DMS79 treated with DMSO at 0.1 percent for 48 hours (cell line): ENCODE measurements at regions not wholly inside any gene's neighbourhood (a gene's known extent, or its start where the extent isn't known, plus 50 kb on each side); places are given as distances from the start of the nearest gene placed in this dataset.

Experiments
- DNase-seq: peaks from one replicate; lab custom pipeline; 2025; lab: John Stamatoyannopoulos, UW

DNA sequence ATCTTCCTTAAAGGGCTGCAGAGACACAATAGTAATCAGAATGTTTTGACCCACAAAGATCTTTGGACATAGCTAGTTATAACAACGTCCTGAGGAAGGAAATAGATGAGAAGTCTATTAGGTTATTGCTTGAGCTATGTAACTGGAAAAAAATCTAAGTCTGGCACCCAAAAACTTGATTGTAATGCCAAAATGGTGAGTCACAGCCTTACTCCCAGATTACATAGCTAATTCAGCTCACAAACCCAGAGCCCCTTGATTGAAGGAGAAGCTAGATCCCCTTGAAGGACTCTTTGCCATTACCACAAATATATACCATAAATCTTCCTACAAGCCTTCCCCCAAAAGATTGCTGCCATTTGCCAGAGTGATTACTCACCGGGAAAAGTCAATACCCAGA, 341.8 kb upstream of the KIF2A start:
- DNase-seq: no peak

DNA sequence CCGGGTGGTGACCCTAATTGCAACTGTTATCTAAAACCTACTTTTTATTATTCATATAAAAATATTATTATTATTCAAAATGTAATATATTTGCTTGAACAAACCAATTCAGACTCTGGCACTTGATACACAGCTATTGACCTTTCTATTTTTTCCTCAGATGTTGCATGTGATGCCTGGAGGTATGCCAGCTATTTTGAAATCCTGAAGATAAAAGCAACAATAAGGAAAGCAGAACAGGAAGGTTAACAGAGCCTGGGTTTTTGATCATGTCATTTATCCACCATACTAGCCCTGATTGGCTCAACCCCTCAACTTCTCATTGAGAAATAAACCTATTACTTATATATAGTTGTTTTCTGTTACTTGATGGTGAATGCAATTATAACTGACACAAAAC, 340.9 kb upstream of the KIF2A start:
- no peak for DNase-seq

DNA sequence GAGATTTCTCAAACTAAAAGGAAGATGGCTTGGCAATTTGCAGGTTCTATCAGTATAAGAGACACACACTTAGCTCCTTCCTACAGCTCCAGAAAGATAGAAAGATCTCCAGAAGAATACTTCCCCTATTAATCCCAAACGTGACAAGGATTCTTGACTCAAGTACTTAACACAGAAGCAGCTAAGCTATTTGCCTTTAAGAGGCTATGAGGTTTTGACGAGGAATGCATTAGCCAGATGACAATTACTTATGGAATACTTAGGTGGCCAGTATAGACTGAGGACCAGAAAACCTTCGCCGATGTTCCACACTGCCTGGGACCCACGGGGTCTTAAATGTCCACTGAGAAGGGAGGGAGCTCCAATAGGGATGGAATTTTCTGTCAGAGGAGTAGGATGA, 340.5 kb upstream of the KIF2A start:
- no peak for DNase-seq

DNA sequence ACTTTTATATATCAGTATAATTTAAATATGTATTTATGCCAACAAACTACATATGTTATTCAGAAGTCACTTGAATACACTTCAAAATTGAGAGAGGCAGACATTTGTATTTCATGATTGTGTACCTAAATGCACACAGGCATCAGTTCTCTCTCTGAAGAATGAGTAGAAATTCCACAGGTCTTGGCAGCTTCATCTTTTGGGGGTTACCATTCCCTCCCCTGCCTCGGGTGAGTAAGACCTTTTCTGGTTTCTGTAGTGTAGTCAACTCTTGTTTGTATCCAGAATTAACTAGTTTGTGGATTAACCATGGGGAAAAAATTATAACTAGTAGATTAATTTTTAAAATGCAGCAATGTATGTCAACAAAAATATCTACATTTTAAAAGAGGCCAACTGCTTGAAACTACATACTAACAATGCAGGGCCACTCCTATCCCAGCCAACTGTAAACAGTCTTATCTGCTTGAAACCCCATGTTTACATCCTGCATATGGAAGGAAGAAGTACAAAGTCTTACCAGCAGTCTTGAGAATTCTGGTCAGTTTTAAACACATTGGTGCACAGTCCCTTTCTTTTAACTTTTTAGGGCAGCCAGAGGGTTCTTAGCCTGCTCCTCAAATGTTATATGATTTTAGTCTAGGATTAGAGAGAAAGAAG, 339.6 kb upstream of the KIF2A start:
- no peak for DNase-seq

DNA sequence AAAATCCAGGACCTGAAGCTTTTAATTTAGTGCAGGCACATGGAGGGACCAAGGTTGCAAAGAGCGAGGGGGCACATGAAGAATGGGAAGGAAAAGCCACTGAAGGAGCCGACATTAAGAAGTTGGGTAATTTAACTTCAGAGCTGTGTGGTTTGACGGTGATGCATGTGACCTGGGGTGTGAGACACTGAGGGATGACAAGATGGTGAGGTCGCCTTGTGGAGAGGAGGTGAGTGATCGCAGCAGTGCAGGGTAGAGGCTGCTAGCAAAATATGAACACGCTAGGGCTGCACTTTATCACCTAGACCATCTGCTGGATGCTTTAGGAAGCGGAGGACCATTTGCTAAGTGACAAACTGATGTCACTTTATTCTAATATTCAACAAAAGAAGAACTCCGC, 339.0 kb upstream of the KIF2A start:
- DNase-seq: no peak

DNA sequence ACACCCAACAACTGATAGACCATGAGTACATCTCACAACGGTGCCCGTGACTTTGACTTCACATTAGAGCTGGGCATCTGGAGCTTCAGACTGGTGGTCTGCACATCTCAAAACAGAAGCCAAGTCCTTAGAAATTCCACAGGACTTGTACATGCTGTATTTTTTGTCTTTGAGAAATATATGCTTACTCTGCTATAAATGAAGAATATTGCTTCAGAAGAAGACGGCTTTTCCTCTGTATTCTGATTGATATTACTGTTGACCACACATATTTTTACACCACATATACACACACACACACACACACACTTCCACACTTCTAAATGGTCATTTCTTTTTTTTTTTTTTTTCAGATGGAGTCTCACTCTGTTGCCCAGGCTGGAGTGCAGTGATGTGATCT, 338.3 kb upstream of the KIF2A start:
- DNase-seq: no peak

DNA sequence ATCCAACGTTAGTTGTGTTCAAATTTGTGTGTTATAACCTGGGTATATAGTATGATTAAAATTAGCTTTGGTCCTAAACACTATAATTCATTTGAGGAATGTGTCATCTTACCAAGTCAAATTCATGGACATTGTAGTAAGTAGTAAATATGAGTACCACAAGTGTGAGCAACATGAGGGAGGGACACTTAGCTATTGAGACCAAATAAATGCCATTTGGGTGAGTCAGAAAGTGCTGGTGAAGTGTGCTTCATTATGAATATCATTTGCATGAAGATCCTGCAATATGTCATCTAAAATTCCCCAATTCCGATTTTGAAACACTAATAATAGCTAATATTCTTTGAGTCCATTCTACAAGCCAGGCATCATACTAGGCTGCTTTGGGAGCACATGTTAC, 336.7 kb upstream of the KIF2A start:
- DNase-seq: no peak

DNA sequence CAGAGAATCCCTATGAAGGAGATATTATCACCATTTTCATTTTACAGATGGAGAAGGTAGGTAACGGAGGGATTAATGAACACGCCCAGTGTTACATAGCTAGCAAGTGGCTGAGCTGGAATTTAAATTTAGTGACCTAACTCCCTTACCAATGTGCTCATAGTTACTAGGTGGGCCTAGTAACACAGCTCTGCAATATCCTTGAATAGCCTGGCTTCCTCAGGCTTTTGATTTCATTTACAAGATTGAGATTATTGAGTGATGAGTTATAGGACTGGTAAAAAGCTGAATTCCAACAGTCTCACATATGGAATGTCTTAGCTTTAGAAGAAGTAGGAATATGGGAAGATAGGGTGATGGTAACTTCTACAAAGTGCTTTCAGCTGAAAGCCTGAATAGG, 336.3 kb upstream of the KIF2A start:
- no peak for DNase-seq

DNA sequence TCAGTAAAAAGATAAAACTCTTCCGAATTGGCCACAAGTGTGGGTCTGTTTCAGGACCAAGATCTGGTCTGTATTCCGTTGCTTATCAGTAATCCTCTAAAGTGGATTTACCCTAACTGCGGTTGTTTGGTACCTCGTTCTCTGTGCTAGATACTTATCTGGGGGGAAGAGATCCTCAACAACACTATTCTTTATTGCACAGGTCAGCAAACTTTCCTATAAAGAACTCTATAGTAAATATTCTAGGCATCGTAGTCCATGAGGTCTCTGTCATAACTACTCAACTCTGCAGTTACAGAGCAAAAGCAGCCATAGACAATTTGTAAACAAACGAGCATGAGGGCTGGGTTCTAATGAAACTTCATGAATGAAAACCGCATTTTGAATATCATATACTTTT, 335.8 kb upstream of the KIF2A start:
- no peak for DNase-seq

DNA sequence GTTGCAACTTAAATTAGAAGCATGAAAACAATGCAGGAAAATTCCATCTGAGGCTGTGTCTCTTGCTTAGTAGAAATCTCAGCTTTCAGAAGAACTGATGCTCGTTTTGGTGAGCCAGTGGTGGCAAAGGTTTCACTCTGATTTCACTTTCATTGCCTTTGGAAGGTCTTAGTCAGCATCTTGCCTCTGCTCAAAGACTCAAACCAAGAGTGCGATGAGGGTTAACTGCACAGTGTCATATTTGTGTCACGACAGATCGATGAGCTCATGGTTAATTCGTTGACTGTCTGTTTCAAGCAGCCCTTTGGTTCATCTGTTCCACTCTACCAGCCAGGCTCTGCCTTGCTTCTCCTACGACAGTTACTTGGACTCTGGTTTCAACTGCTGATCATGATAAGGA, 331.3 kb upstream of the KIF2A start:
- no peak for DNase-seq

DNA sequence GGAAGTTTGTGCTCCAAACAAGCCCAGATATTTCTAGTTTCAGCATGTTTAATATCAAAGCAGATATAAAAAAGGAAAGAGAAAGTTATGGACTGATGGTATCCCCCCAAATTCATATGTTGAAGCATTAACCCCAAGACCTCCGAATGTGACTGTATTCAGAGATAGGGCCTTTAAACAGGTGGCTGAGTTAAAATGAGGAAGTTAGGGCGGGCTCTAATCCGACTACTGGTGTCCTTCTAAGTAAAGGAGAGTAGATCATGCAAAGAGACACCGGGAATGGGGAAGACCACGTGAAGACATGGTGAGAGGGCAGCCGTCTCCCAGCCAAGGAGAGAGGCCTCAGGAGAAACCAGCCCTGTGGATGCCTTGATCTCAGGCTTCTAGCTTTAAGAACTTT, 324.1 kb upstream of the KIF2A start:
- no peak for DNase-seq

DNA sequence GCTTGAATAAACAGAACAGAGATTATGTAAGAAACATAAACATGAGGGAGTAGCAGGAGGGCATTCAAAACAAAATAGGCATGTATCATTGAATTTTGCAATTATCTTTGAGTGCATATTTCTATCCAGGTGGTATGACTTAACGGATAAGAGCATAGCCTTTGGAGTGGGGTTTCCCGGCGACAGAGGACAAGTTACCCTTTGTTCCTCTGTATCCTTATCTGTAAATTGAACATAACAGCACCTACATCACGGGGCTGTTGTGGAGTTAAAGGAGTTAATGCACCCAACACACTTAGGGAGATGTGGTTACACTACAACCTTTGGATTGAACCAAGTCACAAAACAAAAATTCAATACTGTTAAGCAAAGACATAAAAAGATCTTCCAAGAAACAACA, 314.6 kb upstream of the KIF2A start:
- DNase-seq: no peak

DNA sequence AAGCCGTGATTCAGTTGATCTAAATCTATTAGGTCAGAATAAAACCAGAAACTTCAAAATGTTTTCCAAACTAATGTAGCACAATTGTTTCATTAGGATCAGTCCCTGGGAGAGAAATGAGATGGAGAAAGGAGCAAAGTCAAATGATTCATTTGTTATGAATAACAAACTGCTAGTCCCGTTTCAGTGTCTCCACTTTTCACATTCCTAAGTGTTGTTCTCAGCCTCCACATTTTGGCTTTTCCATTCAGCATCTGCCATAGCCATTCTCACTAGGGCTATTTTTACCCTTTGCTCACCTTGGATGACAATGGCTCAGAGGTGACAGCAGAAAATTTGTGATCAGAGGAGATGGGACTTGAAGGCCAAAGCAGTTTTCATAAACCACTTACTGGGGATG, 314.1 kb upstream of the KIF2A start:
- DNase-seq: no peak

DNA sequence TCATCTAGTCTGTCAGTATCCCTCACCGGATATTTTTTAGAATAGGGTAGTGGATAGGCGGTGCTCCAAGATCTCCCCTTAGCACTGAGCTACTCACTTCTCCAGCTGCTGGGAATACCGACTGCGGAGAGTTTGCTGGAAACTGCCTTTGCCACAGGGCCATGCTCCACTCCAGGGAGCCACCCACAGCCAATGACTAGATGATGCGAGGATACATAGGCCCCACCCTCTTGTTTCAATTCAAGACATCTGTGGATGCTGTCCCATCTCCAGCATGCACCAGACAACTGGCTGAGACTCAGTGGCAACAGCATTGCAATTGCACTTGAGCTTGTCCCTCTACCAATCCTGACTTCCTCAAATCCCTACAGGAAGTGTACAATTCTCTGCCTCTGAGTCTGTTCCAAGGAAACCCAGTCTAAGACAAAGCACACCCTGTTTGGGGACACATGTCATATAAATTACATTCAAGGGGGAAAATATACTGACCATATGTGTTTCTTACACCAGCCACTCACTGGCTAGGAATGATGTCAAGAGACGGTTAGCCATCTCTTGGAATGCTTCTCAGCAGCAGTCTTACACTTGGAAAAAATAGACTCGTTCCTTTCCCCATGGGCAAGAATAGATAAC, 312.6 kb upstream of the KIF2A start:
- DNase-seq: no peak

DNA sequence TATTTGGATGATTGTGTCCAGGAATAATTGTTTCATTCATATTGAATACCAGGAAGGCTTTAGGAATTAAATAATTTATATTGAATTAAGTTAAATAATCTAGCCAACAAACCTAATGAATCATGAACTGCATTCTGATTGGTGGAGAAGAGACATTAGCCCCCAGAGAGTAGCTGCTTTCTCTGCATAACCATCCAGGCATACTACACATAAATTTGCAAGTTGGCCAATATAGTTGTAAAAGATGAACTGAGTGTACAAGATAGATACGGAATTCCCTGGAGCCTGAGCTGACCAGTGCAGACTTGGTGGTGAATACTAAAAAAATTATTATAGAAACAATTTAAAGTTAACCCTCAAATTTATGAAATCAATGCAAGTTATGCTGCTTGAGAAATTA, 311.8 kb upstream of the KIF2A start:
- no peak for DNase-seq

DNA sequence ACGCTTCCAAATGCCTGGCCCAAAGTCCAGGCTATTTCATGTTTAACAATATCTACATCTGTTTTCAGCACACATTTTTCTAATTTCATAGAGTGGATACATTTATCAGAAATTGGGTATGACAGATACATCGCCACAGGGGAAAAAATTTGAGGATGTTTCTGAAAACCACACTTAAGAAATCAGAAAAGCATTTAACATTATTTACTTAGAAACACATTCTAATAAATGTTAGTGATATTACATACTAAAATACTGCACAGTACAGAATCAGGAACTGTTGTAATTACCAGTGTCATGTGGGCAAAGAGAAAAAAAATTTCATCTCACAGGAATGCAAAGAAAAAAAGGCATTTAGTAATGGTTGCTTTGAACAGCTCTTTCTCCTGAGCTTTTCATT, 310.5 kb upstream of the KIF2A start:
- no peak for DNase-seq

DNA sequence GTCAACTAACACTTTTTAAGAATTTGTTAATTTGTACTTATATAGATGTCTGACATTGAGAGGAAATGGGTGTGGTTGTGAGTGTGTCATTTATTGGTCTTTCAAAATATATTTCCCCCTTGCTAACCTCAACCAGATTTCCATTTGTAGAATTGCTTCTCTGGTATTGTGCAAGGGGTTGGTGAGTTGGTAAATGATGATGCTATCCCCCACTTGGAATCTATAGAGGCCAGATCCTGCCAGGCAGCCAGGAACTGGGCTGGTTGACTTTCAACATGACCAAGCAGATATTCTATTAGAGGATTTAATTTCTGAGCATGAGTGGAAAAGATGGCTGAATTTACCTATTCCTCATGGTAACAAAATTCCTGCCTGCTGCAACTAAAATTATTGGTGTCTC, 306.6 kb upstream of the KIF2A start:
- no peak for DNase-seq

DNA sequence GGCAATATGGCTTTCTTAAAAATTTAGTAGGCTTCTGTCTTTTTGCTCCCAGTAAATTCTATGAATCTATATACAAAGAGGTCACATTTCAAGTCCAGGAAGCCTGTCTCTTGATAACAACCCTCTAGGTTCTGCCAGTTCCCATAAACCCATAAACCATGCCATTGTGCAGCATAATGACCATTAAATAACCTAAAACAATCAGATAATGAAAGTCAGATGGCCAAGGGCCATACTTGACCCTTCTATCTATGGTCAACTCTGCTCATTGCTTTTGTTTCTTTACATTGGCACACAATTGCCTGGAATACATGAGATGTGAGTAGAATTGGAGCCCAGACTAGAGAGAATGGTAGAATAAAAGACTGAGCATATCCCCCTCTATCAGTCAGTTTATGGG, 305.4 kb upstream of the KIF2A start:
- no peak for DNase-seq

DNA sequence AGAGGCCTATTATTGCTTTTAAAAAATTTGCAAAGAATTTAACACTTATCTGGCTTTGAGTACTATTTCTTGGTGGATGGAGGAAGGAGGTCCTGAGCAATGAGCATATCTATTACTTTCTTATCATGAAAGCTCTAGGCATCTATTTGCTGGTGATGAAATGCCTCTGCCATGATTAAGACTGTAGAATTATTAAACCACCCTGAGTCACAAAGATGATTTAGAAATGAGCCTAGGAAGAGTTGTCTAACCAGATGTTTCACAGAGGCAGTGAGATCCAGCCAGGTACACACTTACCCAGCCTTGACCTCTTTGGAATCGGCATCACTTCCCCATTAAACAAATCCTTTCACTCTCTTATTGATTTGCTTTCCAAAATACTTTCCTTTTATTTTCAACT, 304.4 kb upstream of the KIF2A start:
- no peak for DNase-seq

DNA sequence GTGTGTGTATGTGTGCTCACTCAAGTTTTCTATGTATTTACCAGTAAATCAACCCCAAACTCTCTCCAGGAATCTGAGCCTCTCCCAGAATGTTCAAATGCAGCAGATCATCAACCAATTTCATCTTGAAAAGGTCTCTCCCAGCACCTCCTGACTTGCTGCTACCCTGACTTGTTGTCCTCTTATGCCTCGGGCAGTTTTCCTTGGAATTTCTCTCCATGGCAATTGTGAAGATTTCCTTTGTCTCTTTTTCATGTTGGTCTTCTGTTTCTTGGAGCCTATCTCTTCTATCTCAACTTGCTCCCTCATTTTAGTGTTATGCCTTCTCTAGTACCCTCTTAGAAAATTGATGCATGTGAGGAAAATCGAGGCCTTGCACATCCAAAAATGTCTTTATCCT, 303.6 kb upstream of the KIF2A start:
- no peak for DNase-seq

DNA sequence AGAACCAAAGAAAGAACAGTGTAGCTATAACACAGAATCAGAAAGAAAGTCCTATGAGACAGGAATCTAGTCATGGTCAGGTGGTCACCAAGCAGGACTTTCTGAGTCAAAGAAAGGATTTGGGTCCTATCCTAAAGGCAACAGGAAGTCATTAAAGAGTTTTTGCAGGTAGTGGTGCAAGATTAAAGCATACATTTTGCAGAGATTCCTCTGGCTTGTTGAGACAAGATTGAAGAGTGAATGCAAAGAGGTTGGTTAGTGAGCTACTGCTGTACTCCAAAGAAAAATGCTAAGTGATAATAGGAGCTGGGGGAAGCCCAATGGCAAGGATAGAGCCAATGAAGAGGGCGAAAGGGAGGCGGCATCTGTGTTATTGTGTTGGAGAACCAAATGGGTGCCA, 300.5 kb upstream of the KIF2A start:
- no peak for DNase-seq

DNA sequence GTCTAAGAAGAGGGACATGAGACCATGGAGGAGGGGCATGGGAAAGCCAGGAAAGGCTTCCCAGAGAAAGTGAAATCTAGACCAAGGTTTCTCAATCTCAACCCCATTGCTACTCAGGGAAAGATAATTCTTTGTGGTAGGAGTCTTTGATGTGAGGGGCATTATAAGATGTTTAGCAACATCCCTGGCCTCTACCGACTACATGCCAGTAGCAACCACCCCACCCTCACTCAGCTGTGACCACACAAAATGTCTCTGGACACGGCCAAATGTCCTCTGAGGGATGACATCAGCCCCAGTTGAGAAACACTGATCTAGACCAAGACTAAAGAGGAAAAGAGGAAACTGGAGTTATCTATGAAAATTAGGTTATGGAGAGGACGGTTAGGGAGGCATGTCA, 298.5 kb upstream of the KIF2A start:
- DNase-seq: no peak

DNA sequence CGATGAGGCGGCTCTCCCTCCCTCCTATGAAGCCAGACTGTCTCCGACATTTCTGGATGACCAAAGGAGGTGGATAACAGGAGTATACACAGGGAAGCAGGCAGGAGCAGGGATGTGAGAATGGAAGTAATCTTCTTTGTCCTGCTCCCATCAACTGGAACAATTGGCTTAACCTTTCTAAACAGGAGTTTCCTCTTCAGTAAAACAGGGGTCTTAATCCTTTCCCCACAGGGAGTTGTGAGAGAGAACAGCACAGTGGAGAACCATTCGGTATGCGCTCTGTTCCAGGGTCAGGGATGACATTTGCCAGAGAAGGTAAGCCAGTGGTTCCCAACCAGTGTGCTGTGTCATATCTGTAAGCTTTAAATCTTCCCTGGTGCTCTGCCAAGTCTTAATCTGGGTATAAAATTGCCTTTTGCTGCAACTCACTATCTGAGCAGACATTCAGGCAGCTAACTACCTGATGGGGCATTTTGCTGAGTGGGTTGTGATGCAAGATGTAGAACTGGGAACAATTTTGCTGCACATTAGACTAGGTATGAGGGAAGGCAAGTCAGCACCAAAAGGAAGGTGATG, 294.8 kb upstream of the KIF2A start:
- no peak for DNase-seq

DNA sequence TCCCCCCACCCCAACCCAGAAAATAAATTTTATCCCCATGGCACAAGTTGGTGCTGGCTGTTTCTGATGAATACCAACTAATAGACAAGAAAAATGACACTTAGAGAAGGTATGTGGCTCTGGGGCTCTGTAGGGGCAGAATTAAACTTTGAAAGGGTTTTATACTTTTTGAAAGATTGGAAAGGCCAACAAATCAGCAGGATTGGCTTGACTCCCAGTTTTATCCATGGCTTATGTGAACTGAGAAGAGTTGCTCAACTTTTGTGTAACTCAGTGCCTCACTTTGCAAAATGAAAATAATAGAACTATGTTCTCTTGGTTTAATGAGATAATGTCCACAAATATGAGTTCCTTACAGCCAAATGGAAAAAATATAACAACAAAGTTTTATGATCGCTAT, 288.9 kb upstream of the KIF2A start:
- no peak for DNase-seq
